Astrocyte (in vitro differentiated cells and primary cell): ENCODE measurements at regions not wholly inside any gene's neighbourhood (a gene's known extent, or its start where the extent isn't known, plus 50 kb on each side); places are given as distances from the start of the nearest gene placed in this dataset.

Experiments used
- CTCF ChIP-seq: IDR thresholded peaks from 2 replicates; pipeline ENCODE4 v1.5.1; 2011; ENCODE audit warnings: low read depth, mild to moderate bottlenecking, inconsistent platforms, low read length, moderate library complexity; ENCODE audit not compliant: insufficient read depth
- EZH2 ChIP-seq: IDR thresholded peaks from 2 replicates; pipeline ENCODE4 v1.6.1; 2012; ENCODE audit warnings: mild to moderate bottlenecking, low read length, inconsistent platforms; ENCODE audit not compliant: insufficient read depth

GRCh38 chr5:6812800-6813731 is 99.8 kb downstream of the TENT4A start:
- TF ChIP-seq CTCF (no peak), EZH2 (no peak)
